ENCODE measurements at regions not wholly inside any gene's neighbourhood (a gene's known extent, or its start where the extent isn't known, plus 50 kb on each side); places are given as distances from the start of the nearest gene placed in this dataset.
A peak's percentile ranks its signal among the peaks of the same experiment; 100 is the strongest.

DNA sequence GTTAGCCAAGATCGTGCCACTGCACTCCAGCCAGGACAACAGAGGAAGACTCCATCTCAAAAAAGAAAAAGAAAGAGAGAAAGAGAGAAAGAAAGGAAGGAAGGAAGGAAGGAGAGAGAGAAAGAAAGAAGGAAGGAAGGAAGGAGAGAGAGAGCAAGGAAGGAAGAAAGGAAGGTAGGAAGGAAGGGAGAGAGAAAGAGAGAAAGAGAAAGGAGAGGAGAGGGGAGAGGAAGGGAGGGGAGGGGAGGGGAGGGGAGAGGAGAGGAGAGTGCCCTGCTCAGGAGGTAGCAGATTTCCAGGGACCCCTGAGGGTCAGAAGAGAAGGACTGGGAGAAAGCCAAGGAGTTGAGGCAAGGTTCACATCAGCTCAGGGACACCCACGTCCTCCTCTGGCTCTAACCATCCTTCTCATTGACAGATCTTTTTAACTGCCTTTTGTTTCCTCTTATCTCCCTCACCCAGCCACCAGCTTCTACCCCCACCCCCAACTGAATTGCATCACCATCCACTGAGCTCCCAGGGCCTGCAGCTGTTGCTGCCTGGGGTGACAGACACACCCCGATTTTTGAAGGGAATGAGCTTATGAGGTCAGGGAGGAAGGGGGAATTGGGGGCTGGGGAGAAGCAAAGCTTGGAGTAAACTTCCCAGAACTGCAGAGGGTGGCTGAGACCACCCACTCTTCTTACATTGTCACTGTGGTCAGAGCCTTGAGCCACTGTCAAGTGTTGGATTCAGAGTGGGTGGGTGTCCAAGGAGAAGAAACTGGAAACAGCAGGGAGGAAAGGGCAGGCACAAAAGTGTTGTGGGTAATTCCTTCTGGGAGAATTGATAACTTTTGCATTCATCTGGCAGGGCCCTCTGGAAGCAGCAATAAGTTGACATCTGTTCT lies 91.6 kb downstream of the GLUL start (continued):
- TF ChIP-seq ZNF318 (IDR thresholded peaks at IDR 0.05; ENCODE audit: borderline replicate concordance in 1 of 2, low read depth in 1 of 2) (peak in 1 of 2 experiments; percentile 99; a peak in 2 of 4 replicates), MEF2D (tag; conservative IDR thresholded peaks at IDR 0.05; ENCODE audit: low read depth) (peak; percentile 86), ZNF766 (CRISPR knock-in tag; conservative IDR thresholded peaks at IDR 0.05) (peak; percentile 95), WHSC1 (IDR thresholded peaks at IDR 0.05; ENCODE audit: low read length) (no peak), SAFB2 (IDR thresholded peaks at IDR 0.05; ENCODE audit: borderline replicate concordance, low read depth, low read length, severe bottlenecking) (no peak), PHTF2 (CRISPR knock-in tag; IDR thresholded peaks at IDR 0.05) (no peak), ZNF398 (CRISPR knock-in tag; IDR thresholded peaks at IDR 0.05) (no peak), EWSR1 (IDR thresholded peaks at IDR 0.05; ENCODE audit: borderline replicate concordance, low read depth, partially characterized antibody) (no peak), NR3C1 (CRISPR knock-in tag; IDR thresholded peaks at IDR 0.05) (no peak)
- TF ChIP-seq, protein P1, sequence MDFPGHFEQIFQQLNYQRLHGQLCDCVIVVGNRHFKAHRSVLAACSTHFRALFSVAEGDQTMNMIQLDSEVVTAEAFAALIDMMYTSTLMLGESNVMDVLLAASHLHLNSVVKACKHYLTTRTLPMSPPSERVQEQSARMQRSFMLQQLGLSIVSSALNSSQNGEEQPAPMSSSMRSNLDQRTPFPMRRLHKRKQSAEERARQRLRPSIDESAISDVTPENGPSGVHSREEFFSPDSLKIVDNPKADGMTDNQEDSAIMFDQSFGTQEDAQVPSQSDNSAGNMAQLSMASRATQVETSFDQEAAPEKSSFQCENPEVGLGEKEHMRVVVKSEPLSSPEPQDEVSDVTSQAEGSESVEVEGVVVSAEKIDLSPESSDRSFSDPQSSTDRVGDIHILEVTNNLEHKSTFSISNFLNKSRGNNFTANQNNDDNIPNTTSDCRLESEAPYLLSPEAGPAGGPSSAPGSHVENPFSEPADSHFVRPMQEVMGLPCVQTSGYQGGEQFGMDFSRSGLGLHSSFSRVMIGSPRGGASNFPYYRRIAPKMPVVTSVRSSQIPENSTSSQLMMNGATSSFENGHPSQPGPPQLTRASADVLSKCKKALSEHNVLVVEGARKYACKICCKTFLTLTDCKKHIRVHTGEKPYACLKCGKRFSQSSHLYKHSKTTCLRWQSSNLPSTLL (IDR thresholded peaks at IDR 0.05) = peak; percentile 53; the same call in 1 of the 2 replicates
- TF ChIP-seq, protein P2, sequence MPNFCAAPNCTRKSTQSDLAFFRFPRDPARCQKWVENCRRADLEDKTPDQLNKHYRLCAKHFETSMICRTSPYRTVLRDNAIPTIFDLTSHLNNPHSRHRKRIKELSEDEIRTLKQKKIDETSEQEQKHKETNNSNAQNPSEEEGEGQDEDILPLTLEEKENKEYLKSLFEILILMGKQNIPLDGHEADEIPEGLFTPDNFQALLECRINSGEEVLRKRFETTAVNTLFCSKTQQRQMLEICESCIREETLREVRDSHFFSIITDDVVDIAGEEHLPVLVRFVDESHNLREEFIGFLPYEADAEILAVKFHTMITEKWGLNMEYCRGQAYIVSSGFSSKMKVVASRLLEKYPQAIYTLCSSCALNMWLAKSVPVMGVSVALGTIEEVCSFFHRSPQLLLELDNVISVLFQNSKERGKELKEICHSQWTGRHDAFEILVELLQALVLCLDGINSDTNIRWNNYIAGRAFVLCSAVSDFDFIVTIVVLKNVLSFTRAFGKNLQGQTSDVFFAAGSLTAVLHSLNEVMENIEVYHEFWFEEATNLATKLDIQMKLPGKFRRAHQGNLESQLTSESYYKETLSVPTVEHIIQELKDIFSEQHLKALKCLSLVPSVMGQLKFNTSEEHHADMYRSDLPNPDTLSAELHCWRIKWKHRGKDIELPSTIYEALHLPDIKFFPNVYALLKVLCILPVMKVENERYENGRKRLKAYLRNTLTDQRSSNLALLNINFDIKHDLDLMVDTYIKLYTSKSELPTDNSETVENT (CRISPR knock-in tag; IDR thresholded peaks at IDR 0.05) = peak; percentile 67; the same call in 1 of the 2 replicates

All from K562 (cell line).